Stimulated activated CD4-positive, alpha-beta T cell treated with anti-CD3 and anti-CD28 coated beads, Interleukin-1b, Interleukin-23, amount 100 ng/mL, for 24 hours (primary cell): ENCODE measurements at regions not wholly inside any gene's neighbourhood (a gene's known extent, or its start where the extent isn't known, plus 50 kb on each side); places are given as distances from the start of the nearest gene placed in this dataset.

Experiments used
- DNase-seq, 4 experiments: peaks; one replicate each; pipeline ENCODE4 v3.0.0-alpha.2; 2020; ENCODE audit warnings: low read depth in 4 of 4, low spot score in 1 of 4

- no peak for DNase-seq
Measured at GRCh38 chr6:20024316-20024673, 187.1 kb downstream of the ID4 start.

- DNase-seq = no peak
Measured at GRCh38 chr6:20024978-20025377, 187.3 kb downstream of the MBOAT1 start.

- no peak for DNase-seq
Measured at GRCh38 chr6:20025681-20026080, 186.6 kb downstream of the MBOAT1 start.

- DNase-seq = no peak
Measured at GRCh38 chr6:20028143-20028542, 184.1 kb downstream of the MBOAT1 start.

- no peak for DNase-seq
Measured at GRCh38 chr6:20028562-20028961, 183.7 kb downstream of the MBOAT1 start.

- no peak for DNase-seq
Measured at GRCh38 chr6:20029979-20030378, 182.3 kb downstream of the MBOAT1 start.

GRCh38 chr6:20031342-20031741 lies 180.9 kb downstream of the MBOAT1 start:
- DNase-seq = no peak

GRCh38 chr6:20033697-20034407 lies 178.4 kb downstream of the MBOAT1 start:
- DNase-seq = no peak

- DNase-seq = no peak
Measured at GRCh38 chr6:20034408-20034769, 177.9 kb downstream of the MBOAT1 start.

GRCh38 chr6:20036141-20036677 lies 176.1 kb downstream of the MBOAT1 start:
- no peak for DNase-seq

GRCh38 chr6:20038410-20039204 lies 173.7 kb downstream of the MBOAT1 start:
- no peak for DNase-seq

- DNase-seq = no peak
Measured at GRCh38 chr6:20044883-20045282, 167.4 kb downstream of the MBOAT1 start.
